ENCODE measurements at regions not wholly inside any gene's neighbourhood (a gene's known extent, or its start where the extent isn't known, plus 50 kb on each side); places are given as distances from the start of the nearest gene placed in this dataset.

GRCh38 chrX:10090319-10090718 lies 66.5 kb upstream of the CLCN4 start:
- Mint-ChIP-seq H3K27me3 (no peaks in the 10 kb centered on the region), H3K4me1 (peaks cover 40% of the 10 kb centered on the region), H3K9me3 (ENCODE audit: insufficient read depth) (no peaks in the 10 kb centered on the region), H3K27ac (no peak overlapping the region), H3K4me3 (no peak overlapping the region)
- ChIA-PET CTCF (interaction anchor here (1.2 to 1.4 kb wide), 2 partner anchors 15 to 28 kb away, joined by 4 to 6 read pairs; no protein-coding TSS in a partner anchor), POLR2A (no interaction called here)
- no peak overlapping the region for H3K27ac ChIP-seq (ENCODE audit: low read length in 2 of 2)
- peaks cover 0 to 36% of the 10 kb centered on the region in 2 experiments for H3K36me3 ChIP-seq (replicated peaks in 1 of 2; ENCODE audit: control extremely low read depth in 1 of 2, control insufficient read depth in 1 of 2, extremely low read depth in 1 of 2, insufficient read depth in 2 of 2, low read length in 1 of 2)
- no peaks in the 10 kb centered on the region for H3K9me3 ChIP-seq (ENCODE audit: control extremely low read depth in 1 of 3, control insufficient read depth in 2 of 3, insufficient read depth in 1 of 3, low read length in 2 of 3)
- no peaks in the 10 kb centered on the region for H4K20me1 ChIP-seq (ENCODE audit: control insufficient read depth, insufficient read depth, low read length, poor library complexity, severe bottlenecking)
- H2AFZ ChIP-seq (ENCODE audit: insufficient read depth, low read depth, low read length, poor library complexity, severe bottlenecking): no peak overlapping the region
- H3K4me1 ChIP-seq (ENCODE audit: control insufficient read depth in 2 of 2, insufficient read depth in 2 of 2, low read length in 2 of 2): peaks cover 15 to 21% of the 10 kb centered on the region in 2 donors
- TF ChIP-seq, protein P1, sequence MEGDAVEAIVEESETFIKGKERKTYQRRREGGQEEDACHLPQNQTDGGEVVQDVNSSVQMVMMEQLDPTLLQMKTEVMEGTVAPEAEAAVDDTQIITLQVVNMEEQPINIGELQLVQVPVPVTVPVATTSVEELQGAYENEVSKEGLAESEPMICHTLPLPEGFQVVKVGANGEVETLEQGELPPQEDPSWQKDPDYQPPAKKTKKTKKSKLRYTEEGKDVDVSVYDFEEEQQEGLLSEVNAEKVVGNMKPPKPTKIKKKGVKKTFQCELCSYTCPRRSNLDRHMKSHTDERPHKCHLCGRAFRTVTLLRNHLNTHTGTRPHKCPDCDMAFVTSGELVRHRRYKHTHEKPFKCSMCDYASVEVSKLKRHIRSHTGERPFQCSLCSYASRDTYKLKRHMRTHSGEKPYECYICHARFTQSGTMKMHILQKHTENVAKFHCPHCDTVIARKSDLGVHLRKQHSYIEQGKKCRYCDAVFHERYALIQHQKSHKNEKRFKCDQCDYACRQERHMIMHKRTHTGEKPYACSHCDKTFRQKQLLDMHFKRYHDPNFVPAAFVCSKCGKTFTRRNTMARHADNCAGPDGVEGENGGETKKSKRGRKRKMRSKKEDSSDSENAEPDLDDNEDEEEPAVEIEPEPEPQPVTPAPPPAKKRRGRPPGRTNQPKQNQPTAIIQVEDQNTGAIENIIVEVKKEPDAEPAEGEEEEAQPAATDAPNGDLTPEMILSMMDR (IDR thresholded peaks at IDR 0.05): no peak
- TF ChIP-seq EZH2 (IDR thresholded peaks at IDR 0.05; ENCODE audit: borderline replicate concordance, insufficient read depth, low read depth, low read length, poor library complexity, severe bottlenecking): no peak
- peaks cover 12% of the 10 kb centered on the region for H3K79me2 ChIP-seq (ENCODE audit: control insufficient read depth, insufficient read depth, low read length)
- H3K4me2 ChIP-seq (replicated peaks; ENCODE audit: low read depth, low read length, poor library complexity, severe bottlenecking): no peak overlapping the region
- intact Hi-C loops (cut with micrococcal nuclease): no loop called here
- H3K4me3 ChIP-seq (ENCODE audit: control extremely low read depth in 1 of 5, extremely low read depth in 1 of 5, insufficient read depth in 1 of 5, low read depth in 2 of 5, low read length in 4 of 5): no peak overlapping the region
- no CpG with 5 or more reads among the region's 11 CpGs for WGBS (ENCODE audit: insufficient coverage)
- DNase-seq: no peak
- H3K9ac ChIP-seq (ENCODE audit: low read length): no peak overlapping the region
- no peak for ATAC-seq (ENCODE audit: low read depth)
- no peaks in the 10 kb centered on the region for H3K27me3 ChIP-seq (replicated peaks in 1 of 4; ENCODE audit: control extremely low read depth in 1 of 4, control insufficient read depth in 3 of 4, insufficient read depth in 4 of 4, low read length in 3 of 4)

GRCh38 chrX:10095246-10095645 lies 61.5 kb upstream of the CLCN4 start:
- DNase-seq (no peak), ATAC-seq (ENCODE audit: low read depth) (no peak)
- no peak overlapping the region for H3K27ac ChIP-seq (ENCODE audit: low read length in 2 of 2)
- intact Hi-C loops (cut with micrococcal nuclease): loop anchor here (5.0 kb wide), 1 partner anchor 78 kb away; no protein-coding TSS in a partner anchor
- no peak overlapping the region for H3K4me3 Mint-ChIP-seq
- H3K27ac Mint-ChIP-seq: no peak overlapping the region
- CTCF ChIA-PET: interaction anchor here (0.8 to 4.4 kb wide), 4 partner anchors 11 to 24 kb away, joined by 3 to 40 read pairs (median 4); no protein-coding TSS in a partner anchor
- no peaks in the 10 kb centered on the region for H4K20me1 ChIP-seq (ENCODE audit: control insufficient read depth, insufficient read depth, low read length, poor library complexity, severe bottlenecking)
- H3K9me3 ChIP-seq (ENCODE audit: control extremely low read depth in 1 of 3, control insufficient read depth in 2 of 3, insufficient read depth in 1 of 3, low read length in 2 of 3): peaks cover 0 to 8% (median 0%) of the 10 kb centered on the region in 3 donors
- no peak overlapping the region for H3K4me2 ChIP-seq (replicated peaks; ENCODE audit: low read depth, low read length, poor library complexity, severe bottlenecking)
- POLR2A ChIA-PET: interaction anchor here (5.3 kb wide), 1 partner anchor 15 kb away, joined by 45 read pairs; no protein-coding TSS in a partner anchor
- H3K9ac ChIP-seq (ENCODE audit: low read length): no peak overlapping the region
- H3K79me2 ChIP-seq (ENCODE audit: control insufficient read depth, insufficient read depth, low read length): peaks cover 15% of the 10 kb centered on the region
- H2AFZ ChIP-seq (ENCODE audit: insufficient read depth, low read depth, low read length, poor library complexity, severe bottlenecking): no peak overlapping the region
- peaks cover 2% of the 10 kb centered on the region for H3K9me3 Mint-ChIP-seq (ENCODE audit: insufficient read depth)
- H3K36me3 ChIP-seq (replicated peaks in 1 of 2; ENCODE audit: control extremely low read depth in 1 of 2, control insufficient read depth in 1 of 2, extremely low read depth in 1 of 2, insufficient read depth in 2 of 2, low read length in 1 of 2): peaks cover 0 to 43% of the 10 kb centered on the region in 2 experiments
- no peaks in the 10 kb centered on the region for H3K27me3 Mint-ChIP-seq
- no peaks in the 10 kb centered on the region for H3K27me3 ChIP-seq (replicated peaks in 1 of 4; ENCODE audit: control extremely low read depth in 1 of 4, control insufficient read depth in 3 of 4, insufficient read depth in 4 of 4, low read length in 3 of 4)
- H3K4me1 ChIP-seq (ENCODE audit: control insufficient read depth in 2 of 2, insufficient read depth in 2 of 2, low read length in 2 of 2): peaks cover 16 to 34% of the 10 kb centered on the region in 2 donors
- H3K4me1 Mint-ChIP-seq: peaks cover 40% of the 10 kb centered on the region
- no peak overlapping the region for H3K4me3 ChIP-seq (ENCODE audit: control extremely low read depth in 1 of 5, extremely low read depth in 1 of 5, insufficient read depth in 1 of 5, low read depth in 2 of 5, low read length in 4 of 5)
- TF ChIP-seq EZH2 (IDR thresholded peaks at IDR 0.05; ENCODE audit: borderline replicate concordance, insufficient read depth, low read depth, low read length, poor library complexity, severe bottlenecking): no peak
- TF ChIP-seq, protein P1 (IDR thresholded peaks at IDR 0.05): no peak
- WGBS (ENCODE audit: insufficient coverage): 100% methylated on average over 5 of the region's 9 CpGs

All from B cell (primary cell).